Activated CD4-positive, alpha-beta T cell treated with anti-CD3 and anti-CD28 coated beads, Interleukin-2, amount 50 U/mL, for 4 hours (primary cell): ENCODE measurements at regions not wholly inside any gene's neighbourhood (a gene's known extent, or its start where the extent isn't known, plus 50 kb on each side); places are given as distances from the start of the nearest gene placed in this dataset.
"Not testable (repeated sequence)": the region's sequence is repeated elsewhere in the genome, so short reads cannot be mapped to it uniquely, and the experiment has no call there.

Source experiments
- DNase-seq, 2 experiments: peaks; one replicate each; pipeline ENCODE4 v3.0.0-alpha.2; 2020

DNA sequence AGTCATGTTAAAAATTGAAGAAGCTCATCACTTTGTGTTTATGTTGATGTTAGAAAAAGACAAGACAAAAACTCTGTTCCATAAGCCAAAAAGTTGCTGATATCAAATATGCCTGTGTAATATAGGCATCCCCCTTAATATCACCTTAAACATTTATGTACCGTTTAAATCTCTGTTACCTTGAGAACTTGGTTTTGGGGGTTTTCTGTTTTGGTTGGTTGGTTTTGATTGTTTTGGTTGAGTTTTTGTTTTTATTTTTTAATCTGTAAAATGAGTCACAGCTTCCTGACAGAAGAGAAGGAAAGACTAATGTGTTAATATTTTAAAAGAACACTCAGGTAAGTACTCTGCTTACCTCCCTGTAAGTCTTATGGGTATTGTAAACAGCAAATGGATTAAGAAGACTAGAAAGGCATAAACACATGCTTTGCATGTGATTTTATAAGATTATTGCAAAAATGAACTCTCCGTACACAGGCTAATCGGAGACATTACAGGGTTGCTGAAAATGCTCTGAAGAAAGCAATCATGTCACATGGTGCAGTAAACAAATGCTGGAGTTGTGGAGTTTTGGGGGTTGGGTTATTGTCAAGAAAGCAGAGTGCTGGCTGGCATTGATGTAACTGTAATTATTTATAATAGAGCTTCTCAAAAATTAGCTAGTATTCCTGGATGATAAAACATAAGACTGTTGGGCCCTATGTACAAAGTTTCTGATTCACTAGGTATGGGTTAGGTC lies 69.5 kb upstream of the MBNL1 start:
- no peak for DNase-seq

- DNase-seq = no peak
Measured at GRCh38 chr3:152200476-152201420, 68.0 kb upstream of the MBNL1 start.

DNA sequence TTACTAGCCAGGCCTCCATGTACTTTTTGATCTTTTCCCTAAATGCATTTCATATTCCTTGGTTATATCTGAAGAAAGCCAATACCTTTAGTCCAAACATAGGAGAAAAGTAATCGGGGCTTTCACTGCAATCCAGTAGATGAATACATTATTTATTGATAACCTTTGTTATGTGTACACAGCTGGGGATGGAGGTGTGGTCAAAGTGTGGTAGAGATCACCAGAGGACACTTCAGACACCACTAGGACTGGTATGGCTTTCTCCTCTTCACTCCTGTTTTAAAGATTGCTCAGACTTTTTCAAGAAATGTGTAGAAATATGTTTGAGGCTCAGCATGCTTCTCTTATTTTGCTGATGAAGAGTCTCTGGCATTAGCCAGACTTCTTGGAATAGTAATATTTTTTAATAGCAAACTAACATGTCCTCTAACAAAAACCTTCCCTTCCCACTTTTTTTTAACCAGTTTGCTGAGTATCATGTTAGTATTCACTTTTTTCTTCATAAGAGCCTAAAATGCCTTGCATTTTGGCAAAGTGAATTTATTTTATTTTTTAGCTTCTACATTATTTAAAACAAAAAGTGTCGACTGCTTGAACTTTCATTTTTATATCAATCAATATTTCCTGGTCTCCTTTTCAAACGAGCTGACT lies 65.6 kb upstream of the MBNL1 start:
- no peak for DNase-seq

DNA sequence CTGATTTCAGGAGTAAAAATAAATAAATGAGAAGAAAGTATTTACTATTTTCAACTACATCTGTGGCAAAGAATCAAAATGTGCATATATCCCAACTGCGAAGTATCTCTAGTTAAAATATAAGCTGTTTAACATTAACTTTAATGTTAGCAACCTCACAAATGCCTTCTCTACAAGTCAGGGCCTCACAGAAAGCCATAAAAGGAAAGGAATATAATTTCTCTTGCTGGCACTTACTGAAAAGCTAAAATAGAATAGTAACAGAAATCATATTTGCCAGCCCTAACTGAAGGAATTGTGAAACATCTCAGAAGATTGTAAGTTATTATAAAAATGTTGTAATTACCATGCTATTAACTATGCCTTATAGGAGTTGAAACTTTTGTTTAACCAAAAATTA lies 65.1 kb upstream of the MBNL1 start:
- no peak for DNase-seq

- no peak for DNase-seq
Measured at GRCh38 chr3:152204218-152204617, 64.5 kb upstream of the MBNL1 start.

- DNase-seq = no peak
Measured at GRCh38 chr3:152205097-152205593, 63.6 kb upstream of the MBNL1 start.

DNA sequence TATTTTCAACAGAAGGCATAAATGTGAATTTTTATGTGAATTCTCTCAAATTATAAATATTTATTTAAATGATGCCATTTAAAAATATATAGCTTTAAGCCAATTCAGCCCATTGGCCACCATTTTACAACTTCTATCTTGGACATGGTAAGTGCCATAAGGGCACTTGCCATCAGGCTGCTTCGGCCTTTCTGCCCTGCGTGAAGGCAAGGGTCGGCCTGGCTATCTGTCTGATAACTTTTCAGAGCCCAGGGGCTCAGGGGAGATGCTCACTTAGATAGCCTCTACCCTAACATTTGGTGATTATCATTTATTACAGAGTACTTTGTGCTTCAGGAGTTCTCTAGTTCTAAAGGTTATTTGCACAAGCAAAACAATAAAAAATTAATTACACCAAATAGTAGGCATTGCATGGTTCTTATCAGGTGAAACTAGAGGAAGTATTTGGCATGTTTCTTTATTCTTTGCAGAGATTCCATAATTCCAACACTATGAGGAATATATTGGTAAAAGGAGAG lies 62.4 kb upstream of the MBNL1 start:
- DNase-seq = no peak

DNA sequence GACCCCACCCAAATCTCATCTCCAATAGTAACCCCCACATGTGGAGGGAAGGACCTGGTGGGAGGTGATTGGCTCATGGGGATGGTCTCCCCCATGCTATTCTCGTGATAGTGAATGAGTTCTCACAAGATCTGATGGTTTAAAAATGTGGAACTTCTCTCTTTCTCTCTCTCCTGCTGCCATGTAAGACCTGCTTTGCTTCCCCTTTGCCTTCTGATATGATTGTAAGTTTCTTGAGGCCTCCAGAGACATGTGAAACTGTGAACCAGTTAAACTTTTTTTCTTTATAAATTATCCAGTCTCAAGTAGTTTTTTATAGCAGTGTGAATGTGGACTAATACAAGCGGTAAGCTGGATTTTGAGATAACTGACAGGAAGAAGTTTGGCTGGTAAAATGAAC lies 60.3 kb upstream of the MBNL1 start:
- no peak for DNase-seq

GRCh38 chr3:152209060-152209459 lies 59.7 kb upstream of the MBNL1 start:
- DNase-seq = no peak

DNA sequence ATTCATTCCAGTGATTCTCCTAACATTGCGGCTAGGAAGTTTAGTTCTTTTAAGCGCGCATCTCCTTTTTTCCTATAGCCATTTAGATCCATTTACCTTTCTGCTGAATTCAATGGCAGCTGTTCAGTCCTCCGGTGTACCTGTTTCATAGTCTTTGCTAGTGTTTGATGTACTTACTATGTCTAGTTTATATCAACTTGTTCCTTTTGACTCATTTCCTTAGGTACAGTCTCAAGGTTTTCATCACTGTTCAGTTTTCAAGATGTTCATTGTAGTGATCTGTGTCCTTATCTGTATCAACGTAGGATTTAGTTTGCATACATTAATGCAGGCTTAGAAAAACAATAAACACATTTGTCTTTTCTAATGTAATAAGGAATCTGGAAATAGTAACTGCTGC lies 59.0 kb upstream of the MBNL1 start:
- no peak for DNase-seq

DNA sequence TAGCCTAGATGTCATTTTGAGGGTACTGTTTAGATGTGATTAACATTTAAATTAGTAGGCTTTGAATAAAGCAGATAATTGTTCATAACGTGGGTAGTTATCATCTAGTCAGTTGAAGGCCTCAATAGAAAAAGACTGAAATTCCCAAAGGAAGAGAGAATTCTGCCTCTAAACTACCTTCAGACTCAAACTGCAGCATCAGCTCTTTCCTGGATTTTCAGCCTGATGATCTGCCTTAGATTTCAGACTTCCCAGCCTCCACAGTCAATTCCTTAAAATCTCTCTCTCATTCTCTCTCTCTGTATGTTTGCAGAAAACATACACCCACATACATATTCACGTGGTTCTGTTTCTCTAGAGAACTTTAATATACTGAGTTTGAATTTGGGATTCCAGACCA lies 58.0 kb upstream of the MBNL1 start:
- no peak for DNase-seq

GRCh38 chr3:152211655-152212054 lies 57.1 kb upstream of the MBNL1 start:
- DNase-seq = no peak

GRCh38 chr3:152213203-152213602 lies 55.5 kb upstream of the MBNL1 start:
- no peak for DNase-seq

DNA sequence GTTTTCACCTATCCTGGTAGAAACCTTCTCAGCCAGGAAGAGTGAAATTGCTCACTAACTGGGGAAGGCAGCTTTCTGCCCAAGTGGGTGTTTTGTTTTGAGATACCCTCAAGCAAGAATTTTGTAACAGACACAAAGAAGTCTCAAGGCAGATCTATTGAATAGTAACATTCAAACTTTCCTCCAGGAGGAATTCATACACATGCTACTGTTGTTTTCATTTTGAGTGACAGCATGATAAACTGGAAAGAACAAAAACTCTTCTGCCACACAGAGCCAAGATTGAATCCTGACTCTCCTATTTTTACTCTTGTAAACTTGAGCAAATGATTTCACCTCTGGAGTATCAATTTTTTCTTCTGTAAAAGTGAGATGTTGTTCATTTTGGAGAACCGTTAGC lies 54.8 kb upstream of the MBNL1 start:
- no peak for DNase-seq

GRCh38 chr3:152216960-152217865 lies 51.5 kb upstream of the MBNL1 start:
- not testable (repeated sequence) for DNase-seq

- no peak for DNase-seq
Measured at GRCh38 chr3:152218602-152219001, 50.1 kb upstream of the MBNL1 start.
